HEK293 (cell line): ENCODE measurements at regions not wholly inside any gene's neighbourhood (a gene's known extent, or its start where the extent isn't known, plus 50 kb on each side); places are given as distances from the start of the nearest gene placed in this dataset.

Experiments
- CTCF ChIA-PET: fragments of 350-600 bp; formaldehyde crosslinking; extraction: SDS; loops from one replicate; lab custom pipeline; 2021; ENCODE audit warnings: antibody characterized with exemption; lab: Yijun Ruan, JAX
- POLR2A ChIA-PET: fragments of 300-600 bp; formaldehyde crosslinking; extraction: SDS; loops from one replicate; lab custom pipeline; 2020; ENCODE audit warnings: antibody characterized with exemption, inconsistent platforms; lab: Yijun Ruan, JAX
- H3K27ac ChIP-seq: fragments of 200-500 bp; sonication (Bioruptor generic); 2 replicates; pipeline ENCODE4 v1.5.1; 2014; ENCODE audit warnings: low read depth, low read length, control low read depth, inconsistent platforms; ENCODE audit errors: extremely low read depth
- H3K36me3 ChIP-seq, 2 experiments: fragments of 200-500 bp in 1 of 2; sonication (Bioruptor generic) in 1 of 2; 1 replicate in 1 of 2; 2 replicates in 1 of 2; pipeline ENCODE4 v1.5.1; 2014 to 2017; ENCODE audit warnings: inconsistent platforms in 2 of 2, low read length in 2 of 2; ENCODE audit not compliant: control insufficient read depth in 2 of 2, insufficient read depth in 1 of 2
- H3K4me1 ChIP-seq: fragments of 200-500 bp; sonication (Bioruptor generic); 2 replicates; pipeline ENCODE4 v1.5.1; 2014; ENCODE audit warnings: mild to moderate bottlenecking, low read length, inconsistent platforms; ENCODE audit not compliant: control insufficient read depth, insufficient read depth
- H3K4me3 ChIP-seq: 2 replicates; pipeline ENCODE4 v1.5.1; 2011; ENCODE audit warnings: low read depth, mild to moderate bottlenecking, control low read depth, low read length, moderate library complexity
- H3K9me3 ChIP-seq: fragments of 200-500 bp; sonication (Bioruptor generic); 2 replicates; pipeline ENCODE4 v1.5.1; 2014; ENCODE audit warnings: low read depth, low read length, inconsistent platforms; ENCODE audit not compliant: control insufficient read depth, insufficient read depth
- EGR2 ChIP-seq: fragments of 450-650 bp; formaldehyde crosslinking; IDR thresholded peaks from 2 replicates; pipeline ENCODE4 v1.5.1; 2016; ENCODE audit warnings: low read depth, missing biosample characterization, missing genetic modification characterization
- KLF8 ChIP-seq: fragments of 450-650 bp; formaldehyde crosslinking; IDR thresholded peaks from 2 replicates; pipeline ENCODE4 v1.5.1; 2016; ENCODE audit warnings: missing biosample characterization, missing genetic modification characterization
- PRDM1 ChIP-seq: fragments of 450-650 bp; formaldehyde crosslinking; IDR thresholded peaks from 2 replicates; pipeline ENCODE4; 2016; ENCODE audit warnings: missing biosample characterization, missing genetic modification characterization
- WT1 ChIP-seq: fragments of 450-650 bp; formaldehyde crosslinking; IDR thresholded peaks from 2 replicates; pipeline ENCODE4 v1.5.1; 2016; ENCODE audit warnings: missing biosample characterization, missing genetic modification characterization
- ZBTB17 ChIP-seq: fragments of 450-650 bp; formaldehyde crosslinking; IDR thresholded peaks from 2 replicates; pipeline ENCODE4 v1.5.1; 2016; ENCODE audit warnings: missing biosample characterization, missing genetic modification characterization
- ZFP37 ChIP-seq: fragments of 450-650 bp; formaldehyde crosslinking; IDR thresholded peaks from 2 replicates; pipeline ENCODE4 v1.5.1; 2016; ENCODE audit warnings: missing biosample characterization, missing genetic modification characterization
- ZNF133 ChIP-seq: fragments of 450-650 bp; formaldehyde crosslinking; IDR thresholded peaks from 2 replicates; pipeline ENCODE4 v1.5.1; 2016; ENCODE audit warnings: missing biosample characterization, missing genetic modification characterization
- ZNF138 ChIP-seq: fragments of 450-650 bp; formaldehyde crosslinking; IDR thresholded peaks from 2 replicates; pipeline ENCODE4 v1.5.1; 2016; ENCODE audit warnings: missing biosample characterization, missing genetic modification characterization, borderline replicate concordance
- ZNF19 ChIP-seq: fragments of 450-650 bp; formaldehyde crosslinking; IDR thresholded peaks from 2 replicates; pipeline ENCODE4; 2016; ENCODE audit warnings: missing biosample characterization, missing genetic modification characterization, low read depth
- ZNF221 ChIP-seq: fragments of 450-650 bp; formaldehyde crosslinking; IDR thresholded peaks from 2 replicates; pipeline ENCODE4 v1.5.1; 2017; ENCODE audit warnings: missing biosample characterization, missing genetic modification characterization, borderline replicate concordance
- ZNF426 ChIP-seq: fragments of 450-650 bp; formaldehyde crosslinking; IDR thresholded peaks from 2 replicates; pipeline ENCODE4 v1.5.1; 2017; ENCODE audit warnings: missing biosample characterization, missing genetic modification characterization, mild to moderate bottlenecking, inconsistent platforms, moderate library complexity
- ZNF433 ChIP-seq: fragments of 450-650 bp; formaldehyde crosslinking; IDR thresholded peaks from 2 replicates; pipeline ENCODE4 v1.5.1; 2016; ENCODE audit warnings: missing biosample characterization, missing genetic modification characterization, low read depth
- ZNF473 ChIP-seq: fragments of 450-650 bp; formaldehyde crosslinking; IDR thresholded peaks from 2 replicates; pipeline ENCODE4 v1.5.1; 2017; ENCODE audit warnings: missing biosample characterization, missing genetic modification characterization
- ZNF555 ChIP-seq: fragments of 450-650 bp; formaldehyde crosslinking; conservative IDR thresholded peaks from 2 replicates; pipeline ENCODE4 v1.5.1; 2017; ENCODE audit warnings: missing biosample characterization, mild to moderate bottlenecking, missing genetic modification characterization, inconsistent platforms
- ZNF585B ChIP-seq: fragments of 450-650 bp; formaldehyde crosslinking; IDR thresholded peaks from 2 replicates; pipeline ENCODE4 v1.5.1; 2016; ENCODE audit warnings: missing biosample characterization, missing genetic modification characterization
- ZNF610 ChIP-seq: fragments of 450-650 bp; formaldehyde crosslinking; IDR thresholded peaks from 2 replicates; pipeline ENCODE4 v1.5.1; 2016; ENCODE audit warnings: missing biosample characterization, missing genetic modification characterization, borderline replicate concordance
- TF ChIP-seq, protein P1 (sequence below): fragments of 450-650 bp; formaldehyde crosslinking; IDR thresholded peaks from 2 replicates; pipeline ENCODE4 v1.5.1; 2016; ENCODE audit warnings: missing biosample characterization, missing genetic modification characterization, low read depth
- TF ChIP-seq, protein P2 (sequence below): fragments of 450-650 bp; formaldehyde crosslinking; IDR thresholded peaks from 2 replicates; pipeline ENCODE4 v1.5.1; 2016; ENCODE audit warnings: missing biosample characterization, missing genetic modification characterization
- TF ChIP-seq, protein P3 (sequence below): fragments of 450-650 bp; IDR thresholded peaks from 2 replicates; pipeline ENCODE4 v1.5.1; 2018; ENCODE audit warnings: missing biosample characterization, mild to moderate bottlenecking, missing genetic modification characterization
- TF ChIP-seq, protein P4 (sequence below): fragments of 450-650 bp; IDR thresholded peaks from 2 replicates; pipeline ENCODE4 v1.5.1; 2018; ENCODE audit warnings: missing biosample characterization, missing genetic modification characterization
- TF ChIP-seq, protein P5 (sequence below): fragments of 450-650 bp; formaldehyde crosslinking; IDR thresholded peaks from 2 replicates; pipeline ENCODE4 v1.5.1; 2016; ENCODE audit warnings: missing biosample characterization, missing genetic modification characterization
- TF ChIP-seq, protein P6 (sequence below): fragments of 450-650 bp; formaldehyde crosslinking; IDR thresholded peaks from 2 replicates; pipeline ENCODE4 v1.5.1; 2016; ENCODE audit warnings: missing biosample characterization, missing genetic modification characterization

DNA sequence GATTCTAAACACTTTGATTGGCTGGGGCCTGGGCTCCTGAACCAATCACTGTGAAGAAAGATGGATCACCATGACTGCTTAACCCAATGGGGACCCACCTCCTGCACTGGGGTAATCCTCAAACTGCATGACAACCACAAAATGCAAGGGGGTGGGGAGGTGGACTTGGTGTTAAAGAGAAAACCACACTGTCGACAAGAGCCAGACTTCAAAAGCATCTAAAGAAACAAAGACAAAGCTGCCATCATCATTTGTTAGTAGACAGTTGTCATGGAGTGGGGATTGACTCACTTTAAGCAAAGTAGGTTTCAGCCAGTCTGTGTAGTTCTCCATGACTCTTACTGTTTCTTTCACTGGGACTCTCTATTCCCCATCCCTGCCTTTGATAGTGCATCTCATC is 433.8 kb downstream of the PLPP3 start:
- CTCF ChIA-PET, result interaction anchor here (0.6 to 1.2 kb wide), 2 partner anchors 43 to 85 kb away, joined by 3 to 11 read pairs; no protein-coding TSS in a partner anchor

DNA sequence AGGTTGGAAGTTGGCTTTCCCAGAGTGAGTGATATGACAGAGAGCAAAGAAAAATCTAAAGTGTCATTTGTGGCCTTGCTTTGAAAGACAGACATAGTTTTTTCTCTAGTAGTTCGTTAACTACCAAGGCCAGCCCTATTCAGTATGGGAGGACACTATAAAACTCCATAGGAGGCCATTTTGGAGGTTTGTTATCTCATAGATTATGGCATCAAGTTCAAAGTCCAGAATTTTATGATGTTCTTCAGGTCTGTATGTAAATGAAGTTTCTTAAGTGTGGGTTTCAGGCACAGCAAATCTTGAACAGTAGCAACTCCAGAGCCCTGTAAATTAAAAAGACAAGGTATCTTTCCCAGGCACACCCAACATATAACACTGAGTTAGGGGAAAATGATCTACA is 437.1 kb downstream of the PLPP3 start:
- POLR2A ChIA-PET, result no interaction called here
- Histone ChIP-seq H3K36me3 (no peaks in the 10 kb centered on the region), H3K27ac (no peak overlapping the region), H3K4me1 (no peaks in the 10 kb centered on the region), H3K9me3 (no peaks in the 10 kb centered on the region), H3K4me3 (no peak overlapping the region)
- CTCF ChIA-PET, result interaction anchor here (0.6 kb wide), 1 partner anchor 111 kb away, joined by 3 read pairs; no protein-coding TSS in a partner anchor
- TF ChIP-seq, protein P1, sequence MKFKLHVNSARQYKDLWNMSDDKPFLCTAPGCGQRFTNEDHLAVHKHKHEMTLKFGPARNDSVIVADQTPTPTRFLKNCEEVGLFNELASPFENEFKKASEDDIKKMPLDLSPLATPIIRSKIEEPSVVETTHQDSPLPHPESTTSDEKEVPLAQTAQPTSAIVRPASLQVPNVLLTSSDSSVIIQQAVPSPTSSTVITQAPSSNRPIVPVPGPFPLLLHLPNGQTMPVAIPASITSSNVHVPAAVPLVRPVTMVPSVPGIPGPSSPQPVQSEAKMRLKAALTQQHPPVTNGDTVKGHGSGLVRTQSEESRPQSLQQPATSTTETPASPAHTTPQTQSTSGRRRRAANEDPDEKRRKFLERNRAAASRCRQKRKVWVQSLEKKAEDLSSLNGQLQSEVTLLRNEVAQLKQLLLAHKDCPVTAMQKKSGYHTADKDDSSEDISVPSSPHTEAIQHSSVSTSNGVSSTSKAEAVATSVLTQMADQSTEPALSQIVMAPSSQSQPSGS, result no peak
- TF ChIP-seq, protein P2, sequence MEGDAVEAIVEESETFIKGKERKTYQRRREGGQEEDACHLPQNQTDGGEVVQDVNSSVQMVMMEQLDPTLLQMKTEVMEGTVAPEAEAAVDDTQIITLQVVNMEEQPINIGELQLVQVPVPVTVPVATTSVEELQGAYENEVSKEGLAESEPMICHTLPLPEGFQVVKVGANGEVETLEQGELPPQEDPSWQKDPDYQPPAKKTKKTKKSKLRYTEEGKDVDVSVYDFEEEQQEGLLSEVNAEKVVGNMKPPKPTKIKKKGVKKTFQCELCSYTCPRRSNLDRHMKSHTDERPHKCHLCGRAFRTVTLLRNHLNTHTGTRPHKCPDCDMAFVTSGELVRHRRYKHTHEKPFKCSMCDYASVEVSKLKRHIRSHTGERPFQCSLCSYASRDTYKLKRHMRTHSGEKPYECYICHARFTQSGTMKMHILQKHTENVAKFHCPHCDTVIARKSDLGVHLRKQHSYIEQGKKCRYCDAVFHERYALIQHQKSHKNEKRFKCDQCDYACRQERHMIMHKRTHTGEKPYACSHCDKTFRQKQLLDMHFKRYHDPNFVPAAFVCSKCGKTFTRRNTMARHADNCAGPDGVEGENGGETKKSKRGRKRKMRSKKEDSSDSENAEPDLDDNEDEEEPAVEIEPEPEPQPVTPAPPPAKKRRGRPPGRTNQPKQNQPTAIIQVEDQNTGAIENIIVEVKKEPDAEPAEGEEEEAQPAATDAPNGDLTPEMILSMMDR (tag by site-specific recombination), result no peak
- TF ChIP-seq ZNF133 (tag by site-specific recombination) (no peak), ZNF221 (tag by site-specific recombination) (no peak), PRDM1 (tag by site-specific recombination) (no peak), ZNF610 (no peak)
- TF ChIP-seq, protein P3, sequence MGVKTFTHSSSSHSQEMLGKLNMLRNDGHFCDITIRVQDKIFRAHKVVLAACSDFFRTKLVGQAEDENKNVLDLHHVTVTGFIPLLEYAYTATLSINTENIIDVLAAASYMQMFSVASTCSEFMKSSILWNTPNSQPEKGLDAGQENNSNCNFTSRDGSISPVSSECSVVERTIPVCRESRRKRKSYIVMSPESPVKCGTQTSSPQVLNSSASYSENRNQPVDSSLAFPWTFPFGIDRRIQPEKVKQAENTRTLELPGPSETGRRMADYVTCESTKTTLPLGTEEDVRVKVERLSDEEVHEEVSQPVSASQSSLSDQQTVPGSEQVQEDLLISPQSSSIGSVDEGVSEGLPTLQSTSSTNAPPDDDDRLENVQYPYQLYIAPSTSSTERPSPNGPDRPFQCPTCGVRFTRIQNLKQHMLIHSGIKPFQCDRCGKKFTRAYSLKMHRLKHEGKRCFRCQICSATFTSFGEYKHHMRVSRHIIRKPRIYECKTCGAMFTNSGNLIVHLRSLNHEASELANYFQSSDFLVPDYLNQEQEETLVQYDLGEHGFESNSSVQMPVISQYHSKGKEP, result no peak
- TF ChIP-seq, protein P4, sequence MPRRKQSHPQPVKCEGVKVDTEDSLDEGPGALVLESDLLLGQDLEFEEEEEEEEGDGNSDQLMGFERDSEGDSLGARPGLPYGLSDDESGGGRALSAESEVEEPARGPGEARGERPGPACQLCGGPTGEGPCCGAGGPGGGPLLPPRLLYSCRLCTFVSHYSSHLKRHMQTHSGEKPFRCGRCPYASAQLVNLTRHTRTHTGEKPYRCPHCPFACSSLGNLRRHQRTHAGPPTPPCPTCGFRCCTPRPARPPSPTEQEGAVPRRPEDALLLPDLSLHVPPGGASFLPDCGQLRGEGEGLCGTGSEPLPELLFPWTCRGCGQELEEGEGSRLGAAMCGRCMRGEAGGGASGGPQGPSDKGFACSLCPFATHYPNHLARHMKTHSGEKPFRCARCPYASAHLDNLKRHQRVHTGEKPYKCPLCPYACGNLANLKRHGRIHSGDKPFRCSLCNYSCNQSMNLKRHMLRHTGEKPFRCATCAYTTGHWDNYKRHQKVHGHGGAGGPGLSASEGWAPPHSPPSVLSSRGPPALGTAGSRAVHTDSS (tag by site-specific recombination), result no peak

More for the DNA sequence above, 433.8 kb downstream of the PLPP3 start:
- TF ChIP-seq ZNF555 (tag by site-specific recombination), result no peak
- TF ChIP-seq ZNF138 (tag by site-specific recombination), result no peak
- TF ChIP-seq ZNF585B (tag by site-specific recombination), result no peak
- no peak overlapping the region for H3K27ac ChIP-seq
- POLR2A ChIA-PET, result interaction anchor here (1.2 kb wide), 1 partner anchor 13 kb away, joined by 3 read pairs; no protein-coding TSS in a partner anchor
- no peak overlapping the region for H3K4me3 ChIP-seq
- no peaks in the 10 kb centered on the region for H3K9me3 ChIP-seq
- no peaks in the 10 kb centered on the region for H3K4me1 ChIP-seq
- H3K36me3 ChIP-seq, result no peaks in the 10 kb centered on the region

DNA sequence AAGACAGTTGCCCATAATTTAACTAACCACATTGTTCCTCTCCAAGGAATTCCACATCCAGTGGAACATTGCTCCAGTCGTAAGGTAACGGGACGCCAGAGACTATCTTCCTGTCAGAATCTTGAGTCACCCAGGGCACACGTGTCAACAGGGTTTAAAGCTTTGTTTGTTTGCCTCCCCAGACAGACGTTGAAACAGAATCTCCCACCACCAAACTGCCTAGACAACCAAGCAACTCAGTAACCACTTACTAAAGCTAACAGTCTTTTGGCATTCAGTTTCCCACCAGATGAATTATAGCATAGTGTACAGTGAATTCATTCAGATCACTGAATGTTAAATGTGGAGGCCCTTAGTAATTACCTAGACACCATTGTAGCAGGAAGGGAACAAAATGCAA is 439.5 kb downstream of the PLPP3 start:
- no peaks in the 10 kb centered on the region for H3K4me1 ChIP-seq
- no peaks in the 10 kb centered on the region for H3K36me3 ChIP-seq
- H3K4me3 ChIP-seq, result no peak overlapping the region
- ChIA-PET CTCF (no interaction called here), POLR2A (no interaction called here)
- no peak overlapping the region for H3K27ac ChIP-seq
- H3K9me3 ChIP-seq, result no peaks in the 10 kb centered on the region
- no peak for TF ChIP-seq ZNF473 (tag by site-specific recombination)
- TF ChIP-seq EGR2, result no peak
- no peak for TF ChIP-seq ZNF19 (tag by site-specific recombination)
- TF ChIP-seq, protein P5, sequence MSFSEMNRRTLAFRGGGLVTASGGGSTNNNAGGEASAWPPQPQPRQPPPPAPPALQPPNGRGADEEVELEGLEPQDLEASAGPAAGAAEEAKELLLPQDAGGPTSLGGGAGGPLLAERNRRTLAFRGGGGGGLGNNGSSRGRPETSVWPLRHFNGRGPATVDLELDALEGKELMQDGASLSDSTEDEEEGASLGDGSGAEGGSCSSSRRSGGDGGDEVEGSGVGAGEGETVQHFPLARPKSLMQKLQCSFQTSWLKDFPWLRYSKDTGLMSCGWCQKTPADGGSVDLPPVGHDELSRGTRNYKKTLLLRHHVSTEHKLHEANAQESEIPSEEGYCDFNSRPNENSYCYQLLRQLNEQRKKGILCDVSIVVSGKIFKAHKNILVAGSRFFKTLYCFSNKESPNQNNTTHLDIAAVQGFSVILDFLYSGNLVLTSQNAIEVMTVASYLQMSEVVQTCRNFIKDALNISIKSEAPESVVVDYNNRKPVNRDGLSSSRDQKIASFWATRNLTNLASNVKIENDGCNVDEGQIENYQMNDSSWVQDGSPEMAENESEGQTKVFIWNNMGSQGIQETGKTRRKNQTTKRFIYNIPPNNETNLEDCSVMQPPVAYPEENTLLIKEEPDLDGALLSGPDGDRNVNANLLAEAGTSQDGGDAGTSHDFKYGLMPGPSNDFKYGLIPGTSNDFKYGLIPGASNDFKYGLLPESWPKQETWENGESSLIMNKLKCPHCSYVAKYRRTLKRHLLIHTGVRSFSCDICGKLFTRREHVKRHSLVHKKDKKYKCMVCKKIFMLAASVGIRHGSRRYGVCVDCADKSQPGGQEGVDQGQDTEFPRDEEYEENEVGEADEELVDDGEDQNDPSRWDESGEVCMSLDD (tag by site-specific recombination), result no peak
- TF ChIP-seq ZNF426 (tag by site-specific recombination), result no peak
- no peak for TF ChIP-seq ZFP37 (tag by site-specific recombination)
- TF ChIP-seq, protein P6, sequence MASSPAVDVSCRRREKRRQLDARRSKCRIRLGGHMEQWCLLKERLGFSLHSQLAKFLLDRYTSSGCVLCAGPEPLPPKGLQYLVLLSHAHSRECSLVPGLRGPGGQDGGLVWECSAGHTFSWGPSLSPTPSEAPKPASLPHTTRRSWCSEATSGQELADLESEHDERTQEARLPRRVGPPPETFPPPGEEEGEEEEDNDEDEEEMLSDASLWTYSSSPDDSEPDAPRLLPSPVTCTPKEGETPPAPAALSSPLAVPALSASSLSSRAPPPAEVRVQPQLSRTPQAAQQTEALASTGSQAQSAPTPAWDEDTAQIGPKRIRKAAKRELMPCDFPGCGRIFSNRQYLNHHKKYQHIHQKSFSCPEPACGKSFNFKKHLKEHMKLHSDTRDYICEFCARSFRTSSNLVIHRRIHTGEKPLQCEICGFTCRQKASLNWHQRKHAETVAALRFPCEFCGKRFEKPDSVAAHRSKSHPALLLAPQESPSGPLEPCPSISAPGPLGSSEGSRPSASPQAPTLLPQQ (tag by site-specific recombination), result no peak
- no peak for TF ChIP-seq KLF8 (tag by site-specific recombination)
- no peak for TF ChIP-seq ZBTB17 (tag by site-specific recombination)
- TF ChIP-seq ZNF433 (tag by site-specific recombination), result no peak
- TF ChIP-seq WT1, result no peak
